ENCODE measurements at regions not wholly inside any gene's neighbourhood (a gene's known extent, or its start where the extent isn't known, plus 50 kb on each side); places are given as distances from the start of the nearest gene placed in this dataset.

GRCh38 chr9:13934416-13934815 lies 379.5 kb downstream of the NFIB start:
- Histone ChIP-seq H3K4me2 (ENCODE audit: low read length) (no peak overlapping the region), H3K79me2 (ENCODE audit: control insufficient read depth, low read length) (no peaks in the 10 kb centered on the region), H3K27ac (ENCODE audit: low read depth, low read length) (no peak overlapping the region), H3K4me1 (ENCODE audit: control insufficient read depth, low read length) (no peaks in the 10 kb centered on the region), H3F3A (ENCODE audit: control insufficient read depth, insufficient read depth) (no peaks in the 10 kb centered on the region), H3K9me2 (replicated peaks; ENCODE audit: control insufficient read depth, low read length) (no peaks in the 10 kb centered on the region), H3K4me3 (ENCODE audit: low read length) (no peak overlapping the region), H3K27me3 (ENCODE audit: control insufficient read depth, low read length) (no peaks in the 10 kb centered on the region), H4K20me1 (ENCODE audit: control insufficient read depth, insufficient read depth, low read depth, low read length) (no peaks in the 10 kb centered on the region), H3K36me3 (ENCODE audit: control insufficient read depth, low read length) (no peaks in the 10 kb centered on the region), H3K9me3 (ENCODE audit: control insufficient read depth, insufficient read depth, low read length) (no peaks in the 10 kb centered on the region)
- TF ChIP-seq CTCF (IDR thresholded peaks at IDR 0.05; ENCODE audit: low read depth, low read length, poor library complexity, severe bottlenecking) = no peak
- TF ChIP-seq EZH2phosphoT487 (IDR thresholded peaks at IDR 0.05; ENCODE audit: borderline replicate concordance, low read length) = no peak

GRCh38 chr9:13933268-13933656 lies 380.7 kb downstream of the NFIB start:
- H4K20me1 ChIP-seq (ENCODE audit: control insufficient read depth, insufficient read depth, low read depth, low read length) = no peaks in the 10 kb centered on the region
- no peaks in the 10 kb centered on the region for H3K4me1 ChIP-seq (ENCODE audit: control insufficient read depth, low read length)
- H3F3A ChIP-seq (ENCODE audit: control insufficient read depth, insufficient read depth) = no peaks in the 10 kb centered on the region
- H3K36me3 ChIP-seq (ENCODE audit: control insufficient read depth, low read length) = no peaks in the 10 kb centered on the region
- H3K27ac ChIP-seq (ENCODE audit: low read depth, low read length) = no peak overlapping the region
- H3K4me2 ChIP-seq (ENCODE audit: low read length) = no peak overlapping the region
- H3K27me3 ChIP-seq (ENCODE audit: control insufficient read depth, low read length) = no peaks in the 10 kb centered on the region
- no peaks in the 10 kb centered on the region for H3K9me2 ChIP-seq (replicated peaks; ENCODE audit: control insufficient read depth, low read length)
- H3K9me3 ChIP-seq (ENCODE audit: control insufficient read depth, insufficient read depth, low read length) = no peaks in the 10 kb centered on the region
- no peak overlapping the region for H3K4me3 ChIP-seq (ENCODE audit: low read length)
- TF ChIP-seq CTCF (IDR thresholded peaks at IDR 0.05; ENCODE audit: low read depth, low read length, poor library complexity, severe bottlenecking) (no peak), EZH2phosphoT487 (IDR thresholded peaks at IDR 0.05; ENCODE audit: borderline replicate concordance, low read length) (no peak)
- no peaks in the 10 kb centered on the region for H3K79me2 ChIP-seq (ENCODE audit: control insufficient read depth, low read length)

GRCh38 chr9:13932528-13933267 lies 381.2 kb downstream of the NFIB start:
- Histone ChIP-seq H3K9me2 (replicated peaks; ENCODE audit: control insufficient read depth, low read length) (no peaks in the 10 kb centered on the region), H3K36me3 (ENCODE audit: control insufficient read depth, low read length) (no peaks in the 10 kb centered on the region), H3K9me3 (ENCODE audit: control insufficient read depth, insufficient read depth, low read length) (no peaks in the 10 kb centered on the region), H3K4me1 (ENCODE audit: control insufficient read depth, low read length) (no peaks in the 10 kb centered on the region), H4K20me1 (ENCODE audit: control insufficient read depth, insufficient read depth, low read depth, low read length) (no peaks in the 10 kb centered on the region), H3K27ac (ENCODE audit: low read depth, low read length) (no peak overlapping the region), H3K4me2 (ENCODE audit: low read length) (no peak overlapping the region), H3K27me3 (ENCODE audit: control insufficient read depth, low read length) (no peaks in the 10 kb centered on the region), H3K4me3 (ENCODE audit: low read length) (no peak overlapping the region), H3K79me2 (ENCODE audit: control insufficient read depth, low read length) (no peaks in the 10 kb centered on the region), H3F3A (ENCODE audit: control insufficient read depth, insufficient read depth) (no peaks in the 10 kb centered on the region)
- no peak for TF ChIP-seq EZH2phosphoT487 (IDR thresholded peaks at IDR 0.05; ENCODE audit: borderline replicate concordance, low read length)
- TF ChIP-seq CTCF (IDR thresholded peaks at IDR 0.05; ENCODE audit: low read depth, low read length, poor library complexity, severe bottlenecking) = no peak

Measured in DOHH2 (cell line).